ENCODE measurements at regions not wholly inside any gene's neighbourhood (a gene's known extent, or its start where the extent isn't known, plus 50 kb on each side); places are given as distances from the start of the nearest gene placed in this dataset.
A peak's percentile ranks its signal among the peaks of the same experiment; 100 is the strongest.

GRCh38 chr16:79767421-79768275 lies 167.1 kb upstream of the MAF start:
- H3K4me3 ChIP-seq: no peak overlapping the region
- intact Hi-C loops (cut with DNase I): no loop called here
- H3K36me3 ChIP-seq: no peaks in the 10 kb centered on the region
- H3K4me1 ChIP-seq: peaks cover 10 to 24% of the 10 kb centered on the region in 2 donors
- ATAC-seq (peak; percentile 52), DNase-seq (peak in 1 of 4 donors; percentile 45)
- H3K27me3 ChIP-seq: no peaks in the 10 kb centered on the region
- no peaks in the 10 kb centered on the region for H3K9me3 ChIP-seq
- peak overlapping the region; percentile 63 to 75 for H3K27ac ChIP-seq
- TF ChIP-seq, protein P1, sequence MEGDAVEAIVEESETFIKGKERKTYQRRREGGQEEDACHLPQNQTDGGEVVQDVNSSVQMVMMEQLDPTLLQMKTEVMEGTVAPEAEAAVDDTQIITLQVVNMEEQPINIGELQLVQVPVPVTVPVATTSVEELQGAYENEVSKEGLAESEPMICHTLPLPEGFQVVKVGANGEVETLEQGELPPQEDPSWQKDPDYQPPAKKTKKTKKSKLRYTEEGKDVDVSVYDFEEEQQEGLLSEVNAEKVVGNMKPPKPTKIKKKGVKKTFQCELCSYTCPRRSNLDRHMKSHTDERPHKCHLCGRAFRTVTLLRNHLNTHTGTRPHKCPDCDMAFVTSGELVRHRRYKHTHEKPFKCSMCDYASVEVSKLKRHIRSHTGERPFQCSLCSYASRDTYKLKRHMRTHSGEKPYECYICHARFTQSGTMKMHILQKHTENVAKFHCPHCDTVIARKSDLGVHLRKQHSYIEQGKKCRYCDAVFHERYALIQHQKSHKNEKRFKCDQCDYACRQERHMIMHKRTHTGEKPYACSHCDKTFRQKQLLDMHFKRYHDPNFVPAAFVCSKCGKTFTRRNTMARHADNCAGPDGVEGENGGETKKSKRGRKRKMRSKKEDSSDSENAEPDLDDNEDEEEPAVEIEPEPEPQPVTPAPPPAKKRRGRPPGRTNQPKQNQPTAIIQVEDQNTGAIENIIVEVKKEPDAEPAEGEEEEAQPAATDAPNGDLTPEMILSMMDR (IDR thresholded peaks at IDR 0.05): no peak

- Histone ChIP-seq H3K27ac (no peak overlapping the region), H3K36me3 (no peaks in the 10 kb centered on the region), H3K9me3 (no peaks in the 10 kb centered on the region), H3K4me3 (no peak overlapping the region), H3K27me3 (no peaks in the 10 kb centered on the region), H3K4me1 (peaks cover 10 to 21% of the 10 kb centered on the region in 2 donors)
- TF ChIP-seq, protein P1 (IDR thresholded peaks at IDR 0.05): no peak
- DNase-seq (no peak), ATAC-seq (no peak)
- intact Hi-C loops (cut with DNase I): no loop called here
Measured at GRCh38 chr16:79765901-79766394, 165.4 kb upstream of the MAF start.

- H3K27ac ChIP-seq: no peak overlapping the region
- intact Hi-C loops (cut with DNase I): no loop called here
Measured at GRCh38 chr16:79765431-79765830, 164.9 kb upstream of the MAF start.

GRCh38 chr16:79764415-79765110 lies 164.0 kb upstream of the MAF start:
- Histone ChIP-seq H3K4me1 (peaks cover 8 to 16% of the 10 kb centered on the region in 2 donors), H3K36me3 (no peaks in the 10 kb centered on the region), H3K27ac (no peak overlapping the region), H3K9me3 (no peaks in the 10 kb centered on the region), H3K27me3 (no peaks in the 10 kb centered on the region), H3K4me3 (no peak overlapping the region)
- intact Hi-C loops (cut with DNase I): no loop called here
- TF ChIP-seq, protein P1 (IDR thresholded peaks at IDR 0.05): no peak
- ATAC-seq: no peak
- no peak for DNase-seq

More at GRCh38 chr16:79765431-79765830, 164.9 kb upstream of the MAF start:
- H3K4me3 ChIP-seq: no peak overlapping the region
- TF ChIP-seq, protein P1 (IDR thresholded peaks at IDR 0.05): no peak
- H3K36me3 ChIP-seq: no peaks in the 10 kb centered on the region
- ATAC-seq (no peak), DNase-seq (no peak)
- no peaks in the 10 kb centered on the region for H3K9me3 ChIP-seq
- H3K4me1 ChIP-seq: peaks cover 10 to 19% of the 10 kb centered on the region in 2 donors
- H3K27me3 ChIP-seq: no peaks in the 10 kb centered on the region

- no peak overlapping the region for H3K27ac ChIP-seq
- TF ChIP-seq, protein P1 (IDR thresholded peaks at IDR 0.05): no peak
- no peak for DNase-seq
- no peak overlapping the region for H3K4me3 ChIP-seq
- ATAC-seq: no peak
- no peaks in the 10 kb centered on the region for H3K9me3 ChIP-seq
- intact Hi-C loops (cut with DNase I): no loop called here
- no peaks in the 10 kb centered on the region for H3K27me3 ChIP-seq
- no peaks in the 10 kb centered on the region for H3K4me1 ChIP-seq
- H3K36me3 ChIP-seq: no peaks in the 10 kb centered on the region
Measured at GRCh38 chr16:79762217-79762616, 161.7 kb upstream of the MAF start.

Measured in left lung (tissue), 4 donors.